GM23338 (cell line): ENCODE measurements at regions not wholly inside any gene's neighbourhood (a gene's known extent, or its start where the extent isn't known, plus 50 kb on each side); places are given as distances from the start of the nearest gene placed in this dataset.

ENCODE experiments used
- ATAC-seq: fragments of 200-7000 bp; cut with Tn5 transposase; 3 replicates; pipeline ENCODE4 v1.9.1; 2020
- DNase-seq: peaks from one replicate; pipeline ENCODE4 v3.0.0-alpha.2; 2015; ENCODE audit warnings: low spot score
- H2AFZ ChIP-seq: fragments of 200-600 bp; sonication (generic); 2 replicates; pipeline ENCODE4 v1.8.0; 2016; ENCODE audit warnings: antibody characterized with exemption, mild to moderate bottlenecking, moderate library complexity
- H3F3A ChIP-seq: fragments of 200-600 bp; sonication (generic); replicated peaks from 2 replicates; pipeline ENCODE4 v1.8.0; 2017; ENCODE audit warnings: antibody characterized with exemption, mixed run types, low read depth
- H3K27ac ChIP-seq: fragments of 200-600 bp; sonication (generic); 2 replicates; pipeline ENCODE4 v1.6.1; 2016; ENCODE audit warnings: low read depth
- H3K27me3 ChIP-seq: fragments of 200-600 bp; sonication (generic); 2 replicates; pipeline ENCODE4 v1.8.0; 2016; ENCODE audit warnings: mild to moderate bottlenecking, mixed run types, moderate library complexity; ENCODE audit not compliant: insufficient read depth
- H3K36me3 ChIP-seq: fragments of 200-600 bp; sonication (generic); 2 replicates; pipeline ENCODE4 v1.8.0; 2016; ENCODE audit warnings: mild to moderate bottlenecking; ENCODE audit not compliant: insufficient read depth
- H3K4me1 ChIP-seq: fragments of 200-600 bp; sonication (generic); 2 replicates; pipeline ENCODE4 v1.8.0; 2016; ENCODE audit warnings: mild to moderate bottlenecking, moderate library complexity; ENCODE audit not compliant: insufficient read depth
- H3K4me2 ChIP-seq: fragments of 200-600 bp; sonication (generic); 2 replicates; pipeline ENCODE4 v1.7.1; 2017; ENCODE audit warnings: mixed run types
- H3K4me3 ChIP-seq: fragments of 200-600 bp; sonication (generic); 2 replicates; pipeline ENCODE4 v1.6.1; 2016; ENCODE audit warnings: mixed run types
- H3K79me2 ChIP-seq: fragments of 200-600 bp; sonication (generic); replicated peaks from 2 replicates; pipeline ENCODE4 v1.8.0; 2017; ENCODE audit warnings: mild to moderate bottlenecking; ENCODE audit not compliant: insufficient read depth
- H3K9me2 ChIP-seq: fragments of 200-600 bp; sonication (generic); 2 replicates; pipeline ENCODE4 v1.8.0; 2017; ENCODE audit not compliant: insufficient read depth
- H4K20me1 ChIP-seq: fragments of 200-600 bp; sonication (generic); replicated peaks from 2 replicates; pipeline ENCODE4 v1.8.0; 2017; ENCODE audit warnings: mild to moderate bottlenecking; ENCODE audit not compliant: insufficient read depth
- H3K27ac Mint-ChIP-seq: 2 replicates; pipeline ENCODE4 v1.8.0; 2020; ENCODE audit warnings: inconsistent platforms, mild to moderate bottlenecking, moderate library complexity, mixed read lengths
- H3K27me3 Mint-ChIP-seq: 3 replicates; pipeline ENCODE4 v1.8.0; 2022; ENCODE audit warnings: low read depth, mild to moderate bottlenecking, moderate library complexity, mixed read lengths, inconsistent platforms; ENCODE audit not compliant: insufficient read depth, poor library complexity
- H3K36me3 Mint-ChIP-seq: 3 replicates; pipeline ENCODE4 v1.8.0; 2021; ENCODE audit warnings: low read depth, mild to moderate bottlenecking, inconsistent platforms, moderate library complexity, mixed read lengths
- H3K4me1 Mint-ChIP-seq: 3 replicates; pipeline ENCODE4 v1.8.0; 2020; ENCODE audit warnings: mild to moderate bottlenecking, inconsistent platforms, mixed read lengths
- H3K4me3 Mint-ChIP-seq: 3 replicates; pipeline ENCODE4 v1.8.0; 2021; ENCODE audit warnings: moderate library complexity, mild to moderate bottlenecking, inconsistent platforms, mixed read lengths
- H3K9me3 Mint-ChIP-seq: 3 replicates; pipeline ENCODE4 v1.8.0; 2020; ENCODE audit warnings: moderate library complexity, mild to moderate bottlenecking, inconsistent platforms, mixed read lengths
- CREB1 ChIP-seq: fragments of 250-450 bp; sonication (Bioruptor Pico); IDR thresholded peaks from 2 replicates; pipeline ENCODE4 v1.5.0; 2020; ENCODE audit warnings: low read depth, mild to moderate bottlenecking, moderate library complexity
- CTCF ChIP-seq, 2 experiments: fragments of 200-600 bp in 1 of 2; sonication (generic) in 1 of 2; conservative IDR thresholded peaks; 2 replicates each; pipeline versions ENCODE4 v1.5.1 to v1.6.1; 2016 to 2017; ENCODE audit warnings: antibody characterized with exemption in 2 of 2, low read depth in 2 of 2, mild to moderate bottlenecking in 2 of 2, moderate library complexity in 1 of 2
- ETS1 ChIP-seq: IDR thresholded peaks from 2 replicates; pipeline ENCODE4 v1.6.1; 2016; ENCODE audit warnings: antibody characterized with exemption
- JUNB ChIP-seq: IDR thresholded peaks from one replicate; pipeline ENCODE4 v1.6.1; 2016; ENCODE audit warnings: antibody characterized with exemption; ENCODE audit not compliant: unreplicated experiment
- POLR2AphosphoS5 ChIP-seq: IDR thresholded peaks from 2 replicates; pipeline ENCODE4 v1.6.1; 2016; ENCODE audit warnings: antibody characterized with exemption, low read depth
- REST ChIP-seq: IDR thresholded peaks from one replicate; pipeline ENCODE4 v1.6.1; 2018; ENCODE audit warnings: antibody characterized with exemption; ENCODE audit not compliant: unreplicated experiment
- STAT1 ChIP-seq: IDR thresholded peaks from one replicate; pipeline ENCODE4 v1.6.1; 2016; ENCODE audit warnings: antibody characterized with exemption; ENCODE audit not compliant: unreplicated experiment
- ZNF114 ChIP-seq: fragments of 250-450 bp; sonication (Bioruptor Pico); IDR thresholded peaks from 2 replicates; pipeline ENCODE4 v1.5.0; 2020; ENCODE audit warnings: mild to moderate bottlenecking, moderate library complexity
- ZNF331 ChIP-seq: fragments of 250-450 bp; sonication (Bioruptor Pico); IDR thresholded peaks from 2 replicates; pipeline ENCODE4 v1.5.0; 2020; ENCODE audit warnings: low read depth, mild to moderate bottlenecking, moderate library complexity

GRCh38 chr5:175098301-175098700, 345.7 kb downstream of the DRD1 start:
- Histone ChIP-seq H3K4me3 (no peak overlapping the region), H3K4me2 (no peak overlapping the region), H3K4me1 (peaks cover 1% of the 10 kb centered on the region), H3K9me2 (peaks cover 13% of the 10 kb centered on the region; the same call in 1 of the 2 replicates), H3K79me2 (no peaks in the 10 kb centered on the region), H3F3A (no peaks in the 10 kb centered on the region), H3K36me3 (no peaks in the 10 kb centered on the region), H3K27ac (no peak overlapping the region), H2AFZ (no peak overlapping the region), H4K20me1 (no peaks in the 10 kb centered on the region), H3K27me3 (no peaks in the 10 kb centered on the region)
- H3K27me3 Mint-ChIP-seq: peaks cover 3% of the 10 kb centered on the region
- H3K36me3 Mint-ChIP-seq: no peaks in the 10 kb centered on the region
- no peak for ATAC-seq
- no peak for DNase-seq
- H3K27ac Mint-ChIP-seq: no peak overlapping the region
- H3K4me3 Mint-ChIP-seq: no peak overlapping the region
- H3K9me3 Mint-ChIP-seq: no peaks in the 10 kb centered on the region
- peaks cover under 1% of the 10 kb centered on the region; the same call in 2 of the 3 replicates for H3K4me1 Mint-ChIP-seq
- TF ChIP-seq ZNF331 (CRISPR knock-in tag): no peak
- no peak for TF ChIP-seq ETS1
- TF ChIP-seq REST: no peak
- TF ChIP-seq JUNB: no peak
- no peak for TF ChIP-seq POLR2AphosphoS5
- TF ChIP-seq STAT1: no peak
- TF ChIP-seq CTCF (conservative IDR thresholded peaks at IDR 0.05; ENCODE audit: low read depth in 2 of 2): no peak
- TF ChIP-seq ZNF114 (CRISPR knock-in tag): no peak
- TF ChIP-seq CREB1: no peak
